ENCODE measurements at regions not wholly inside any gene's neighbourhood (a gene's known extent, or its start where the extent isn't known, plus 50 kb on each side); places are given as distances from the start of the nearest gene placed in this dataset.

GRCh38 chr4:126046081-126046614 is 731.4 kb downstream of the FAT4 start:
- TF ChIP-seq, protein P1, sequence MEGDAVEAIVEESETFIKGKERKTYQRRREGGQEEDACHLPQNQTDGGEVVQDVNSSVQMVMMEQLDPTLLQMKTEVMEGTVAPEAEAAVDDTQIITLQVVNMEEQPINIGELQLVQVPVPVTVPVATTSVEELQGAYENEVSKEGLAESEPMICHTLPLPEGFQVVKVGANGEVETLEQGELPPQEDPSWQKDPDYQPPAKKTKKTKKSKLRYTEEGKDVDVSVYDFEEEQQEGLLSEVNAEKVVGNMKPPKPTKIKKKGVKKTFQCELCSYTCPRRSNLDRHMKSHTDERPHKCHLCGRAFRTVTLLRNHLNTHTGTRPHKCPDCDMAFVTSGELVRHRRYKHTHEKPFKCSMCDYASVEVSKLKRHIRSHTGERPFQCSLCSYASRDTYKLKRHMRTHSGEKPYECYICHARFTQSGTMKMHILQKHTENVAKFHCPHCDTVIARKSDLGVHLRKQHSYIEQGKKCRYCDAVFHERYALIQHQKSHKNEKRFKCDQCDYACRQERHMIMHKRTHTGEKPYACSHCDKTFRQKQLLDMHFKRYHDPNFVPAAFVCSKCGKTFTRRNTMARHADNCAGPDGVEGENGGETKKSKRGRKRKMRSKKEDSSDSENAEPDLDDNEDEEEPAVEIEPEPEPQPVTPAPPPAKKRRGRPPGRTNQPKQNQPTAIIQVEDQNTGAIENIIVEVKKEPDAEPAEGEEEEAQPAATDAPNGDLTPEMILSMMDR (IDR thresholded peaks at IDR 0.05 in 4 of 5, conservative IDR thresholded peaks at IDR 0.05 in 1 of 5) = no peak
- no peak for TF ChIP-seq POLR2A (IDR thresholded peaks at IDR 0.05)
